Inflammatory macrophage treated with lipopolysaccharide for 4 hours (primary cell): ENCODE measurements at regions not wholly inside any gene's neighbourhood (a gene's known extent, or its start where the extent isn't known, plus 50 kb on each side); places are given as distances from the start of the nearest gene placed in this dataset.
"Not testable (repeated sequence)": the region's sequence is repeated elsewhere in the genome, so short reads cannot be mapped to it uniquely, and the experiment has no call there.

Source experiments
- DNase-seq: peaks from one replicate; pipeline ENCODE4 v3.0.0-alpha.2; 2020

GRCh38 chr1:157367091-157367739 lies 185.1 kb downstream of the FCRL5 start:
- DNase-seq: no peak

DNA sequence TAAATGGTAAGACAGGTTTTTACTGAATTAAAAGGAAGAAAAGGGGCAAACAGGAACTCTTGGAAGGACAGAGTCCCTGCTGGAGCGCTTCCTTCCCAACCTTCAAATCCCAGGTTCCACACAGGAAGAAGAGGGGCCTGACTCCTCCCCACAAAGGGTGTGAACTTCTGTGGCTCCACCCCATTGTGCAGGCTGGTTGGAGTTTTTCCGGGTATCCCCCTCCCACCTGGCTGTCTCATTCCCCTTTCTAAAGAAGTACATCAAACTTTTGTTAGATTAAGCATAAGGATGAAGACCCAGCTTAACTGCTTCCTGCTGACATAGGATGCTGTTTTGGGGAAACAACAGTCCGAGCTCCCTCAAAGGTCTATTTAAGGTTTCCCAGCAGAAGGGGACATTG lies 187.7 kb downstream of the FCRL5 start:
- no peak for DNase-seq

- peak; percentile 61 for DNase-seq
These were observed 188.6 kb downstream of the FCRL5 start for GRCh38 chr1:157363660-157364140.

DNA sequence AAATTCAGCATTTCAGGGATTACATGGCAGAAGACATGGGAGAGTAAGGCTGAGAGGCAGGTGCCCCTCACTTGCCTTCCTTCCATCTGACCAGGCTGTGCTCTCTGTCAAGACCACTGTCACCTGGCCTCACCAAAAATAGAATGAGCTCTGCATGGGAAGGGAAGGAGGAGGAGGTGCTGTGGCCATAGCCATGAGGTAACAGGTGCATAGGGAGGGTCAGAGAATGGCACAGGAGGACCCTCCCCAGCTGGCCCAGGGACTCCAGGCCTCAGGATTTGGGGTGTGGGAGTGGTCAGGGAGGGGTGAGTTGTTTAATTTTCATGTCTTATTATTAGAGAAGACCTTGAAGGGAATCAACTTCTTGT lies 192.3 kb downstream of the FCRL5 start:
- DNase-seq: no peak

DNA sequence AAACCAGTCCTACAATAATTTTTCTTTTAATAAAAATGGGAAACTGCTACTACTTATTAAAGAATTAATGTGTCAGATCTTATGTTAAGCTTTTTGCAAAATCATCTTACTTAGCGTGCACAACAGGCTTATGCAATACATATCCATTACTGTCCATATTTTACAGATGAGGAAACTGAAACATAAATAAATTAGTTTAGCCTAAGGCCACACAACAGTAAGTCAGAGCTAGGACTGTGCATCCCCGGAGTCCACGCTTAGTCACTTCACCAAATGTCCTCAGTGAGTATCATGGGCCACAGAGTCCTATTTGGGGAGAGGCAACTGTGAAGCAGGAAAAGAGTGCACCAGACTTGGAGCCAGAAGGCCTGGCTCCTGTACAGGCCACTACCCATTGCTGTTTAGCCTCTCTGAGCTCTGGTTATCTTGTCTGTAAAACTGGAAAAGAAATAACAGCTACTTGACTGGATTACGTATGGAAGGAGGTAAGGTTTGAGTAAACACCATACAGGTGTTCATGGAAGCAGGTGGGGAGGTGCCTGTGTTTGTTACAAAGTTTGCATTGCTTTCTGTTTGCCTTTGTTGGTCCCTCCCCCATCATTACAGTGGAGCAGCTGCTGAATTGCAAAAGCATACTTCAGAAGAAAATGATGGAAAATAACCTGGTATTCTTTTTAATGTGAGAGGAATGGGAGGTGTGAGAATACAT lies 192.8 kb downstream of the FCRL5 start:
- peak; percentile 48 for DNase-seq

DNA sequence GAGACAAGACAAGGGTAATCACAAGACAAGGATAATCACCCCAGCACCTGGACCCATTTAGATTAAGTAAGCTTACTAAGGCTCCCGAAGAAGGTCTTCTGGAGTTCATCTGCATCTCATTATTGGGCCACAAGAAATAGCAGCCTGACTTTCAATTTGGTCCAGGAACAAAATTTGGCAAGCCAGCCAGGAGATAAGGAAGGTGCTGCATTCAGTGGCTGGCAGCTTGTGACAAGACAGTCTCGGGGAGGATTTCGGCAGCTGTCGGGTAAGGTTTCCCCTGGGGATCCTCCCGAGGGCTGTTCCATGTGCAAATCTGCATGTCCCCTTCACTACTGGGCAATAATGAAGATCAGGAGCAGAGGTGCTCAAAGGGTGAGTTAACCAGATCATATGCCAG lies 195.2 kb downstream of the FCRL5 start:
- DNase-seq: no peak

- no peak for DNase-seq
These were observed 195.7 kb downstream of the FCRL5 start for GRCh38 chr1:157356601-157357000.

DNA sequence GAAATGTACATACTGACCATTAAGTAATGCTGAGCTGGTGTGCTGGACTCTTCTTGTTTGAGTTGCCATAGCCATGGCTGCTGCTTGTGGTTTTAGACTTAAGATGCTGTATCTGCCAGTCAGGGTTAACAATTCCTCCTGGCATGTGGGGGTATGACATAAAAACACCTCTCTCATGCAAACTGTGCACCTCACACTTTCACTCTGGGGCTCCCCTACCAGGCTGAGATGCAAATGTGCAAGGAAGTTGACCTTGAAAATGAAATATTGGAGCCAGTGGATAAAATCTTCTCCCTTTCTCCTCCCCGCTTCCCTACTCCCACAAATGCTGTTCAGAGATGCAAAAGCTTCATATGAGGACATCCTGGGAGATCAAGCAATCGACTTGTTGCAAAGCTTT lies 198.8 kb downstream of the FCRL5 start:
- no peak for DNase-seq

- DNase-seq: no peak
These were observed 199.4 kb downstream of the FCRL5 start for GRCh38 chr1:157352817-157353408.

- DNase-seq: no peak
These were observed 200.1 kb downstream of the FCRL5 start for GRCh38 chr1:157352216-157352615.

DNA sequence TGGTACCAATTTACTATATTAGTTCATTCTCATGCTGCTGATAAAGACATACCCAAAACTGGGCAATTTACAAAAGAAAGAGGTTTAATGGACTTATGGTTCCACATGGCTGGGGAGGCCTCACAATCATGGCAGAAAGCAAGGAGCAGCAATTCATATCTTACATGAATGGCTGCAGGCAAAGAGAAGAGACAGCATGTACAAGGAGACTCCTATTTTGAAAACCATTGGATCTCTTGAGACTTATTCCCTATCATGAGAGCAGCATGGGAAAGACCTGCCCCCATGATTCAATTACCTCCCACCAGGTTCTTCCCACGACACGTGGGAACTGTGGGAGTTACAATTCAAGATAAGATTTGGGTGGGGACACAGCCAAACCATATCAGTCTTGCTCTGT lies 200.5 kb downstream of the FCRL5 start:
- DNase-seq: not testable (repeated sequence)

DNA sequence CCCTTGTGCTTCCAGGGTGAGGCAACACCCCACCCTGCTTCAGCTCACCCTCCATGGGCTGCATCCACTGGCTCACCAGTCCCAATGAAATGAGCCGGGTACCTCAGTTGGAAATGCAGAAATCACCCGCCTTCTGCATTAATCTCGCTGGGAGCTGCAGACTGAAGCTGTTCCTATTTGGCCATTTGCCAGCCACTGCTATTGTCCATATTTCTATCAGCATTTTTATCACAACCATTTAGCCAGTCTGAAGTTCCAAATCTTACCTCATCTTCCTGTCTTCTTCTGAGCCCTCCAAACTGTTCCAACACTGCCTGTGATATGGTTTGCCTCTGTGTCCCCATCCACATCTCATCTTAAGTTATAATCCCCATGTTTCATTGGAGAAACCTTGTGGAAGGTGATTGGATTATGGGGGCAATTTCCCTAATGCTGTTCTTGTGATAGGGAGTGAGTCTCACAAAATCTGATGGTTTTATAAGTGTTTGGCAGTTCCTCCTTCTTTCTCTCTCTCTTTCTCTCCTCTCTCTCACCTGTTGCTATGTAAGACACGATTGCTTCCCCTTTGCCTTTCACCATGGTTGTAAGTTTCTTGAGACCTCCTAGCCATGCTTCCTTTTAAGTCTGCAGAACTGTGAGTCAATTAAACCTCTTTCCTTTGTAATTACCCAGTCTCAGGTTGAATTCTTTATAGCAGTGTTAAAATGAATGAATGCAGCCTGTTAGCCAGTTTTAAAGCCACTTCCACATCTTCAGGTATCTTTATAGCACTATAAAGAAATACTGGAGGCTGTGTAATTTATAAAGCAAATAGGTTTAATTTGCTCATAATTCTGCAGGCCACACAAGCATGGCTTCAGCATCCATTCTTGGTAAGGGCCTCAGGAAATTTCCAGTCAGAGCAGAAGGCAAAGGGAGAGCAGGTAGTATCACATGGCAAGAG lies 203.5 kb downstream of the FCRL5 start:
- DNase-seq: no peak

GRCh38 chr1:157347506-157347905 lies 204.8 kb downstream of the FCRL5 start:
- DNase-seq: no peak

GRCh38 chr1:157337785-157338184 lies 199.6 kb upstream of the ETV3 start:
- DNase-seq: not testable (repeated sequence)

DNA sequence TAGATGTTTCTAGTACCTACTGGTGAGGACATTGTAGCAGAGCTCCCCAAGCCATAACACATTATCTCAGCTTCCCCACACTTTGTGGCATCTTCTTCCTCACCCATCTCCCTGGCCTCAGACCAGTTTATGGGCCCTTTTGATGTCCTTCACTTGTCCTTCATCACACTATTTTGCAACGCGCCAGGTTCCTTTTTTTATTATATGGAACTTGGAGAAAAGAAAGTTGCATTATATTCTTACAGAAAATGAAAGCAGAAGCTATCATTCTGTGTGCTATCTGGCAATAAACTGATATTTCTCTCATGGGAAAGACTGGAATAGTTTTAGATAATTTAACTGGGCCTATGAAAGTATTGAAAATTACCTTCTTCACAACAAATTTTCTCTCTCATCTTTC lies 196.9 kb upstream of the ETV3 start:
- peak; percentile 79 for DNase-seq

- DNase-seq: no peak
These were observed 195.8 kb upstream of the ETV3 start for GRCh38 chr1:157334041-157334440.

GRCh38 chr1:157330177-157330576 lies 192.0 kb upstream of the ETV3 start:
- DNase-seq: not testable (repeated sequence)

DNA sequence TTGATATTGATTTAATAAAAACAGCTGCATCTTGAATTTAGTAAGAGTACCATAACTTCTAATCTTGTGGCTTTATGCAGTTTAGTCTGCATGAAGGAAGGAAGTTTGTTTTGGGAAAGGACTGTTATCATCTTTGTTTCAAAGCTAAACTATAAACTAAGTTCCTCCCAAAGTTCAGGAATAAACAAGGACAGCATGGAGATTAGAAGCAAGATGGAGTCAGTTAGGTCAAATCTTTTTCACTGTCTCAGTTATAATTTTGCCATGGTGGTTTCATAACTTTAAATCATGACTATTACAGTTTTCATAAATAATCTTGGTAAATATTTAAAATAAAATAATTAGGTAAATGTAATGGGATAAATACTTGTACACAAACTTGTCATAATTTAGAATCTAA lies 189.9 kb upstream of the ETV3 start:
- not testable (repeated sequence) for DNase-seq

DNA sequence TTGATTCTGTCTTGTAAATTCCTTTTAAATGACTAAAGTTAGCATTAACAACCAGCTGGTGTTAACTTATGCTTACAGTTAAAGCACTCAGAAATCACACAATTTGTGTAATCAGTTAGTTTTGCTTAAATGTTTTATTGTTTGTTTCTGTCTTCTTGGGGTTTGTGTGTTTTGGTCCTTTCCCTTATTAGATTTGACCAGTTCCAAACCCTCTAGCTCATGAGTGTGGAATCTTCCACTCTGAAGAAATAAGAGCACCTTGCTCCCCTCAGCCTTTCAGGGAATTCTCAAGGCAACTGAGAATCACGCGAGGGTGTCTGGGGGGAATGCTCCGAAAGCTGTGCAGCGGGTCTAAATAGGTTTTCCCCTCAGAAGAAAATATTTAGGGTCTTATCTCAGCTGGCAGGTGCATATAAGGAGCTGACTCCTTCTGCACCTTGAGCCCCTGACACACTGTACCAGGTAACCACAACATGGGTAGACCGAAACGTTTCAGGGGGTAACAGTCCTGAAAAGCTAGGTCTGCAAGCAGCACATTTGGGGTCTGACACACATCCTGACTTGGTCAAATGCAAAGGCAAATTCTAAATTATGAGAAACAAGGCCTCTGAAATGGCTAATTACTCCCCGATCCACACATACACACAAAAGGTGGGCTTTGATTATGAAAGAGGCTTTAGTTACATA lies 188.1 kb upstream of the ETV3 start:
- no peak for DNase-seq

DNA sequence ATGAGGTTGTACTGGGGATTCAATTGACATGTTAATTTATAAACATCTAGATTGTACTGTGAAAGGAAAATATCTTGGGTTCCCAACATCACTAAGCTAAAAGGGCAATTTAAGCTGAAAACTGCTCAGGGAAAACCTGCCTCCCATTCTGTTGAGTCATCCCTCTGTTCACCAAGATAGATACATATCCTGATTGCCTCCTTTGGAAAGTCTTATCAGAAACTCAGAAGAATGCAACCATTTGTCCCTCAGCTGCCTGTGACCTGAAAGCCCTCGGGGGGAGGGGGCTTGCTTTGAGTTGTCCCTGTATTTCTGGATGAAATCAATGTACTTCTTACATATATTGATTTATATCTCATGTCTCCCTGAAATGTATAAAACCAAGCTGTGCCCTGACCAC lies 187.0 kb upstream of the ETV3 start:
- no peak for DNase-seq

GRCh38 chr1:157321972-157322371 lies 183.8 kb upstream of the ETV3 start:
- not testable (repeated sequence) for DNase-seq

- no peak for DNase-seq
These were observed 181.4 kb upstream of the ETV3 start for GRCh38 chr1:157319567-157319966.
